Epithelial cell of proximal tubule (primary cell): ENCODE measurements at regions not wholly inside any gene's neighbourhood (a gene's known extent, or its start where the extent isn't known, plus 50 kb on each side); places are given as distances from the start of the nearest gene placed in this dataset.

Experiments used
- DNase-seq: peaks from one replicate; pipeline ENCODE4 v3.0.0-alpha.2; 2011; ENCODE audit warnings: low read depth
- H3K4me3 ChIP-seq: 2 replicates; pipeline ENCODE4 v1.5.1; 2011; ENCODE audit warnings: low read depth, mild to moderate bottlenecking, low read length
- CTCF ChIP-seq: conservative IDR thresholded peaks from 2 replicates; pipeline ENCODE4 v1.5.1; 2012; ENCODE audit warnings: low read depth, mild to moderate bottlenecking, low read length

- TF ChIP-seq CTCF = no peak
- DNase-seq = no peak
- H3K4me3 ChIP-seq = no peak overlapping the region
Observed at GRCh38 chr2:52818958-52819357, 948.6 kb upstream of the CHAC2 start.

GRCh38 chr2:52810460-52810859 lies 957.1 kb upstream of the CHAC2 start:
- DNase-seq = peak; percentile 15
- TF ChIP-seq CTCF = peak; percentile 67
- H3K4me3 ChIP-seq = no peak overlapping the region

- TF ChIP-seq CTCF = no peak
- H3K4me3 ChIP-seq = no peak overlapping the region
- no peak for DNase-seq
Observed at GRCh38 chr2:52805901-52806410, 961.6 kb upstream of the CHAC2 start.

GRCh38 chr2:52794581-52794980 lies 973.0 kb upstream of the CHAC2 start:
- no peak for TF ChIP-seq CTCF
- DNase-seq = no peak
- no peak overlapping the region for H3K4me3 ChIP-seq

- TF ChIP-seq CTCF = no peak
- no peak overlapping the region for H3K4me3 ChIP-seq
- DNase-seq = no peak
Observed at GRCh38 chr2:52779446-52779845, 988.2 kb upstream of the CHAC2 start.

GRCh38 chr2:52776571-52776970 lies 991.0 kb upstream of the CHAC2 start:
- no peak for DNase-seq
- H3K4me3 ChIP-seq = no peak overlapping the region
- no peak for TF ChIP-seq CTCF

GRCh38 chr2:52775674-52776073 lies 991.9 kb upstream of the CHAC2 start:
- no peak overlapping the region for H3K4me3 ChIP-seq
- no peak for TF ChIP-seq CTCF
- DNase-seq = no peak
